OCI-LY1 (cell line): ENCODE measurements at regions not wholly inside any gene's neighbourhood (a gene's known extent, or its start where the extent isn't known, plus 50 kb on each side); places are given as distances from the start of the nearest gene placed in this dataset.

Source experiments
- H2AFZ ChIP-seq: fragments of 200-600 bp; sonication (generic), shearing (Covaris generic); 2 replicates; pipeline ENCODE4 v1.6.0; 2014; ENCODE audit warnings: antibody characterized with exemption, mild to moderate bottlenecking, low read length
- H3F3A ChIP-seq: fragments of 200-600 bp; sonication (generic), shearing (Covaris generic); 2 replicates; pipeline ENCODE4 v1.6.0; 2014; ENCODE audit warnings: mild to moderate bottlenecking, antibody characterized with exemption, low read length, moderate library complexity; ENCODE audit not compliant: insufficient read depth
- H3K27ac ChIP-seq: fragments of 200-600 bp; sonication (generic); 2 replicates; pipeline ENCODE4 v1.5.1; 2014; ENCODE audit warnings: low read length, mixed run types, mild to moderate bottlenecking, low read depth; ENCODE audit not compliant: poor library complexity, severe bottlenecking
- H3K27me3 ChIP-seq: fragments of 200-600 bp; sonication (generic); 2 replicates; pipeline ENCODE4 v1.6.0; 2014; ENCODE audit warnings: antibody characterized with exemption, mild to moderate bottlenecking, low read length, moderate library complexity; ENCODE audit not compliant: insufficient read depth
- H3K36me3 ChIP-seq: fragments of 200-600 bp; sonication (generic); 2 replicates; pipeline ENCODE4 v1.6.1; 2014; ENCODE audit warnings: mild to moderate bottlenecking, antibody characterized with exemption, low read length, moderate library complexity, mixed read lengths; ENCODE audit not compliant: insufficient read depth
- H3K4me1 ChIP-seq: fragments of 200-600 bp; sonication (generic); 2 replicates; pipeline ENCODE4 v1.5.1; 2014; ENCODE audit warnings: mild to moderate bottlenecking, low read length, moderate library complexity; ENCODE audit not compliant: insufficient read depth, severe bottlenecking
- H3K4me2 ChIP-seq: fragments of 200-600 bp; sonication (generic), shearing (Covaris generic); 2 replicates; pipeline ENCODE4 v1.6.1; 2014; ENCODE audit warnings: low read length
- H3K4me3 ChIP-seq: fragments of 200-600 bp; sonication (generic); 2 replicates; pipeline ENCODE4 v1.5.1; 2014; ENCODE audit warnings: low read length, low read depth, mild to moderate bottlenecking, mixed read lengths; ENCODE audit not compliant: poor library complexity, severe bottlenecking
- H3K79me2 ChIP-seq: fragments of 200-600 bp; shearing (Covaris generic); 2 replicates; pipeline ENCODE4 v1.6.1; 2016; ENCODE audit warnings: mixed run types, low read length, mixed read lengths; ENCODE audit not compliant: insufficient read depth
- H3K9ac ChIP-seq: fragments of 200-600 bp; sonication (generic), shearing (Covaris generic); 2 replicates; pipeline ENCODE4 v1.6.1; 2014; ENCODE audit warnings: mild to moderate bottlenecking, low read length, mixed read lengths
- H3K9me2 ChIP-seq: fragments of 200-600 bp; sonication (generic), shearing (Covaris generic); 2 replicates; pipeline ENCODE4 v1.6.1; 2014; ENCODE audit warnings: low read depth, mild to moderate bottlenecking, low read length, mixed read lengths
- H3K9me3 ChIP-seq: fragments of 200-600 bp; shearing (Covaris generic); 2 replicates; pipeline ENCODE4 v1.6.1; 2014; ENCODE audit warnings: low read length, mixed read lengths
- H4K20me1 ChIP-seq: fragments of 200-600 bp; sonication (generic), shearing (Covaris generic); 2 replicates; pipeline ENCODE4 v1.6.0; 2016; ENCODE audit warnings: mild to moderate bottlenecking, low read length; ENCODE audit not compliant: insufficient read depth
- EZH2 ChIP-seq: fragments of 200-600 bp; sonication (generic), shearing (Covaris generic); IDR thresholded peaks from 2 replicates; pipeline ENCODE4 v1.8.0; 2017; ENCODE audit warnings: borderline replicate concordance, mixed run types, mild to moderate bottlenecking, antibody characterized with exemption, low read length, moderate library complexity, mixed read lengths
- TF ChIP-seq, protein P1 (sequence below): fragments of 200-600 bp; sonication (generic), shearing (Covaris generic); IDR thresholded peaks from 2 replicates; pipeline ENCODE4 v1.5.1; 2017; ENCODE audit warnings: mild to moderate bottlenecking, antibody characterized with exemption, low read length, moderate library complexity, mixed read lengths

DNA sequence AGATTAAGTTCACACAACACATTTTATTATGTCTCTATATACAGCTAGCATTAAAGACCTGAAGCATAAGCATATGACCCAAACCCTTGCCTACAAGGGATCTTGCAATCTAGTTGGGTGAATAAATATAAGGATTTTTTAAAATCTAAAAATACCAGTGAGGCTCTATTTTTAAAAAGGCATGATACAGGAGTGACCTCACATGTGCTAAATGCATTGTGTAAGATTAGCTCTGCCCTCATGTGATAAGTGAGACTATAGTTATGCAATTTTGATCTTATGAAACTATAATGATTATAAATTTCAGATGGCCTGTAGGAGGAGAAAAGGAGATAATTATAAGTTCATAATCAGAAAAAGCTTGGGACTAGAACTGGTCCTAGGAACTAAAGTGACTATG, 451.0 kb upstream of the MAN1A1 start:
- no peak overlapping the region for H3K4me3 ChIP-seq

DNA sequence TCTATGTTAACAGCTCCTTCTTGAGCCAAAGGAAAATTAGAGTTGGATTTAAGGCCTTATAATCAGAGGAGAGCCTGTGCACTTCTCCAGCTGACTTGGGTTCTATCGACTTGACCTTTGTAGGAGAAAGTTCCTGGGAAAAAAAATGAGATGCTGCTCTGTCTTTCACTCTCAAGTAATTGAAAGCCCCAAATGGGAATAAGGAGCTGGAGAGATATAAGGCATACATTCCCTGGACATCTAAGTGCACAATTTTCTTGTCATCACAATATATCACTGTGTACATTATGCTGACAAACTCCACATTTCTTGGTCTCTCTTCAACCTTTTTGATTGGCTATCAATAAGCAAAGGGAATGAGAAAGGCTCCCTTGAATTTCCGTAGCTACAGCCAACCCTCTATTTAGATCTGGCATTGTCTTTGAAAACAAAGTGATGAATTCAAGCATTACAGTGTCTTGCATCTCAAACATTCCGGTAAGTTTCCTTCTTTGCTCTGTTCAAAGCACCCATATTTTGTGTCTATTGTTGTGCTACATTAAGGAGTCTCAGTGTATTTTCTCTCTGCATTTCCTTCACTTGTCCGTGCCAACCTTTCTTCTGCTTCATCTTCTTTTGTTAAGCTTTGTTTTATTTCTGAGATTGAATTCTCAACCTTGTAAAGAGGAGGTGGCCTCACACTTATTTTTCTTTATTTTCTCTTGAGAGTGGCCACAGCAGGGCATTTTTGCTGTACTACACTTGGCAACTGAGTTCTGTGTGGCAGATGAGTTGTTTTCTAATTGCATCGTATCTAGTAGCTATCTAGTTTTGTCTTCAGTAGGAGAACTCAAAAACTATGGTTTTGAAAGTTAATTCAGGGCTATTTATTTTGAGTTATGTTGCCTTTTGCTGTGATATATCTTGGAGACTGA, 450.3 kb upstream of the MAN1A1 start:
- Histone ChIP-seq H4K20me1 (no peaks in the 10 kb centered on the region), H3K4me1 (no peaks in the 10 kb centered on the region)

More for the DNA sequence above, 451.0 kb upstream of the MAN1A1 start:
- Histone ChIP-seq H2AFZ (no peak overlapping the region), H3K4me1 (no peaks in the 10 kb centered on the region), H3K27ac (no peak overlapping the region), H3K9me3 (no peaks in the 10 kb centered on the region), H3K9ac (no peak overlapping the region), H3F3A (no peaks in the 10 kb centered on the region), H3K27me3 (no peaks in the 10 kb centered on the region), H3K9me2 (no peaks in the 10 kb centered on the region), H3K36me3 (no peaks in the 10 kb centered on the region), H4K20me1 (no peaks in the 10 kb centered on the region), H3K79me2 (no peaks in the 10 kb centered on the region), H3K4me2 (no peak overlapping the region)
- TF ChIP-seq EZH2, result no peak
- TF ChIP-seq, protein P1, sequence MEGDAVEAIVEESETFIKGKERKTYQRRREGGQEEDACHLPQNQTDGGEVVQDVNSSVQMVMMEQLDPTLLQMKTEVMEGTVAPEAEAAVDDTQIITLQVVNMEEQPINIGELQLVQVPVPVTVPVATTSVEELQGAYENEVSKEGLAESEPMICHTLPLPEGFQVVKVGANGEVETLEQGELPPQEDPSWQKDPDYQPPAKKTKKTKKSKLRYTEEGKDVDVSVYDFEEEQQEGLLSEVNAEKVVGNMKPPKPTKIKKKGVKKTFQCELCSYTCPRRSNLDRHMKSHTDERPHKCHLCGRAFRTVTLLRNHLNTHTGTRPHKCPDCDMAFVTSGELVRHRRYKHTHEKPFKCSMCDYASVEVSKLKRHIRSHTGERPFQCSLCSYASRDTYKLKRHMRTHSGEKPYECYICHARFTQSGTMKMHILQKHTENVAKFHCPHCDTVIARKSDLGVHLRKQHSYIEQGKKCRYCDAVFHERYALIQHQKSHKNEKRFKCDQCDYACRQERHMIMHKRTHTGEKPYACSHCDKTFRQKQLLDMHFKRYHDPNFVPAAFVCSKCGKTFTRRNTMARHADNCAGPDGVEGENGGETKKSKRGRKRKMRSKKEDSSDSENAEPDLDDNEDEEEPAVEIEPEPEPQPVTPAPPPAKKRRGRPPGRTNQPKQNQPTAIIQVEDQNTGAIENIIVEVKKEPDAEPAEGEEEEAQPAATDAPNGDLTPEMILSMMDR, result no peak

DNA sequence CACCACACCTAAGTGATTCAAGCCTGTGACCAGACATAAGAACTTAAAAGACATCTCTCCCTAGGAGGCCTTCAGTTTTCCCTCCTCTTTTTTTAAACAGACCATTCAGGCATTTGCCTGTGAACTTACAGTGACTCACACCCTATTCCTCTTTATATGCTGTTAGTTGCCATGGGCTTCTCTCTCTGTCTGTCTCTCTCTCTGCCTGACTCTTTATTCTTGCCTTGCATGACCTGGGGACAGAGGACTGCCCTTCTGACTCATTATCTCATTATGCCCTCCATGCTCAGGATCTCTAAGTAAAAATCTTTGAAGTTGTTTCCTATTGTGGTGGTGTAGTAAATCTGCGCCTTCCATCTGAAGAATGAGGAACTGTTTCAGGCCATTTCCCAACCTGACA, 442.2 kb upstream of the MAN1A1 start:
- Histone ChIP-seq H3K4me2 (no peak overlapping the region), H3F3A (no peaks in the 10 kb centered on the region), H3K9ac (no peak overlapping the region), H3K4me1 (no peaks in the 10 kb centered on the region), H3K4me3 (no peak overlapping the region), H3K36me3 (no peaks in the 10 kb centered on the region), H3K27ac (no peak overlapping the region), H3K9me3 (no peaks in the 10 kb centered on the region), H4K20me1 (no peaks in the 10 kb centered on the region), H2AFZ (no peak overlapping the region), H3K27me3 (no peaks in the 10 kb centered on the region), H3K79me2 (no peaks in the 10 kb centered on the region), H3K9me2 (no peaks in the 10 kb centered on the region)
- TF ChIP-seq, protein P1, result no peak
- TF ChIP-seq EZH2, result no peak

More for the DNA sequence above, 450.3 kb upstream of the MAN1A1 start:
- Histone ChIP-seq H3K9ac (no peak overlapping the region), H3K9me2 (no peaks in the 10 kb centered on the region), H3K79me2 (no peaks in the 10 kb centered on the region), H2AFZ (no peak overlapping the region), H3K9me3 (no peaks in the 10 kb centered on the region), H3K36me3 (no peaks in the 10 kb centered on the region), H3K27me3 (no peaks in the 10 kb centered on the region), H3K4me2 (no peak overlapping the region), H3K27ac (no peak overlapping the region), H3K4me3 (no peak overlapping the region), H3F3A (no peaks in the 10 kb centered on the region)
- TF ChIP-seq, protein P1, result no peak
- no peak for TF ChIP-seq EZH2
